Parathyroid adenoma (tissue), 2 donors: ENCODE measurements at regions not wholly inside any gene's neighbourhood (a gene's known extent, or its start where the extent isn't known, plus 50 kb on each side); places are given as distances from the start of the nearest gene placed in this dataset.

Experiments used
- H2AFZ ChIP-seq: fragments of 300-600 bp; sonication (generic); one replicate; pipeline ENCODE4 v1.7.0; 2017; ENCODE audit warnings: antibody characterized with exemption, mild to moderate bottlenecking
- H3K27ac ChIP-seq: fragments of 300-600 bp; sonication (generic); one replicate; pipeline ENCODE4 v1.7.0; 2017
- H3K27me3 ChIP-seq: fragments of 300-600 bp; sonication (generic); one replicate; pipeline ENCODE4 v1.7.0; 2017; ENCODE audit warnings: low read length; ENCODE audit not compliant: control insufficient read depth, insufficient read depth
- H3K36me3 ChIP-seq: fragments of 300-600 bp; sonication (generic); one replicate; pipeline ENCODE4 v1.7.0; 2017; ENCODE audit warnings: low read length; ENCODE audit not compliant: control insufficient read depth, insufficient read depth
- H3K4me1 ChIP-seq: fragments of 300-600 bp; sonication (generic); one replicate; pipeline ENCODE4 v1.7.0; 2017; ENCODE audit warnings: control low read depth
- H3K4me2 ChIP-seq: fragments of 300-600 bp; sonication (generic); one replicate; pipeline ENCODE4 v1.7.0; 2017; ENCODE audit warnings: low read length
- H3K4me3 ChIP-seq: fragments of 300-600 bp; sonication (generic); one replicate; pipeline ENCODE4 v1.7.0; 2017; ENCODE audit warnings: low read depth, low read length
- H3K79me2 ChIP-seq: fragments of 300-600 bp; sonication (generic); one replicate; pipeline ENCODE4 v1.7.0; 2017; ENCODE audit warnings: control low read depth
- H3K9ac ChIP-seq: fragments of 300-600 bp; sonication (generic); one replicate; pipeline ENCODE4 v1.7.0; 2017; ENCODE audit warnings: mild to moderate bottlenecking
- H3K9me3 ChIP-seq: fragments of 300-600 bp; sonication (generic); one replicate; pipeline ENCODE4 v1.7.0; 2017; ENCODE audit warnings: low read length; ENCODE audit not compliant: control insufficient read depth
- TF ChIP-seq, protein P1 (sequence below): fragments of 300-600 bp; sonication (generic); IDR thresholded peaks from one replicate; pipeline ENCODE4 v1.7.0; 2017; ENCODE audit warnings: antibody characterized with exemption, mild to moderate bottlenecking
- donor health status: primary hyperparathyroidism.

- no peak overlapping the region for H3K4me3 ChIP-seq
- TF ChIP-seq, protein P1, sequence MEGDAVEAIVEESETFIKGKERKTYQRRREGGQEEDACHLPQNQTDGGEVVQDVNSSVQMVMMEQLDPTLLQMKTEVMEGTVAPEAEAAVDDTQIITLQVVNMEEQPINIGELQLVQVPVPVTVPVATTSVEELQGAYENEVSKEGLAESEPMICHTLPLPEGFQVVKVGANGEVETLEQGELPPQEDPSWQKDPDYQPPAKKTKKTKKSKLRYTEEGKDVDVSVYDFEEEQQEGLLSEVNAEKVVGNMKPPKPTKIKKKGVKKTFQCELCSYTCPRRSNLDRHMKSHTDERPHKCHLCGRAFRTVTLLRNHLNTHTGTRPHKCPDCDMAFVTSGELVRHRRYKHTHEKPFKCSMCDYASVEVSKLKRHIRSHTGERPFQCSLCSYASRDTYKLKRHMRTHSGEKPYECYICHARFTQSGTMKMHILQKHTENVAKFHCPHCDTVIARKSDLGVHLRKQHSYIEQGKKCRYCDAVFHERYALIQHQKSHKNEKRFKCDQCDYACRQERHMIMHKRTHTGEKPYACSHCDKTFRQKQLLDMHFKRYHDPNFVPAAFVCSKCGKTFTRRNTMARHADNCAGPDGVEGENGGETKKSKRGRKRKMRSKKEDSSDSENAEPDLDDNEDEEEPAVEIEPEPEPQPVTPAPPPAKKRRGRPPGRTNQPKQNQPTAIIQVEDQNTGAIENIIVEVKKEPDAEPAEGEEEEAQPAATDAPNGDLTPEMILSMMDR = no peak
- no peaks in the 10 kb centered on the region for H3K79me2 ChIP-seq
Measured at GRCh38 chr13:78780708-78781107, 121.8 kb upstream of the OBI1 start.

DNA sequence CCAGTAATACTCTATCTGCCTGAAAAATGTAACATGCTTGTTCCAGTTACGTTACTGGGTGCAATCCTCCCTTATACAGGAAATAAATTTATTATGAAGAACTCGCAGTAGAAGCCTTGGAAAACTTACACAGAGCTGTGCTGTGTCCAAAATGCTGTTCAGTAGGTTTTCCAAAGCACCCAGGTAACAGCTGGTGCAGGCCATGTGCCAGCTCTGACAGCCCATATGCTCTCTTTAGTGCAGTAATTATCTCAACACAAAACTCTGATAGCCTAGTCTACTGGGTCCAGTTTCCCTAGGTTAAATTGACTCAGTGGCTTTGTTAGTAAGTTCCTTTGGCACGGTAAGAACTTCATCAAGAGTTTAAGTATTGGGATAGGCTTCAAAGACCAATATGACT lies 120.7 kb upstream of the OBI1 start:
- no peak overlapping the region for H3K27ac ChIP-seq
- no peak overlapping the region for H2AFZ ChIP-seq
- H3K36me3 ChIP-seq = no peaks in the 10 kb centered on the region
- H3K4me1 ChIP-seq = no peaks in the 10 kb centered on the region
- H3K79me2 ChIP-seq = no peaks in the 10 kb centered on the region
- H3K4me2 ChIP-seq = no peak overlapping the region
- no peaks in the 10 kb centered on the region for H3K9me3 ChIP-seq
- TF ChIP-seq, protein P1 = no peak
- no peak overlapping the region for H3K4me3 ChIP-seq
- no peak overlapping the region for H3K9ac ChIP-seq
- no peaks in the 10 kb centered on the region for H3K27me3 ChIP-seq

More at GRCh38 chr13:78780708-78781107, 121.8 kb upstream of the OBI1 start:
- H3K9ac ChIP-seq = no peak overlapping the region
- no peak overlapping the region for H3K27ac ChIP-seq
- H3K36me3 ChIP-seq = no peaks in the 10 kb centered on the region
- H3K27me3 ChIP-seq = no peaks in the 10 kb centered on the region
- H3K4me2 ChIP-seq = no peak overlapping the region
- H3K9me3 ChIP-seq = no peaks in the 10 kb centered on the region
- no peaks in the 10 kb centered on the region for H3K4me1 ChIP-seq
- no peak overlapping the region for H2AFZ ChIP-seq

- no peak overlapping the region for H3K27ac ChIP-seq
- no peak overlapping the region for H2AFZ ChIP-seq
- H3K27me3 ChIP-seq = no peaks in the 10 kb centered on the region
- H3K9ac ChIP-seq = no peak overlapping the region
- no peaks in the 10 kb centered on the region for H3K36me3 ChIP-seq
- no peaks in the 10 kb centered on the region for H3K79me2 ChIP-seq
- no peak overlapping the region for H3K4me2 ChIP-seq
- H3K4me3 ChIP-seq = no peak overlapping the region
- H3K4me1 ChIP-seq = no peaks in the 10 kb centered on the region
- TF ChIP-seq, protein P1 = no peak
- no peaks in the 10 kb centered on the region for H3K9me3 ChIP-seq
Measured at GRCh38 chr13:78777976-78778375, 119.0 kb upstream of the OBI1 start.

GRCh38 chr13:78777396-78777795 lies 118.4 kb upstream of the OBI1 start:
- Histone ChIP-seq H3K4me2 (no peak overlapping the region), H3K79me2 (no peaks in the 10 kb centered on the region), H3K9ac (no peak overlapping the region), H3K27me3 (no peaks in the 10 kb centered on the region), H3K4me1 (no peaks in the 10 kb centered on the region), H3K9me3 (no peaks in the 10 kb centered on the region), H3K4me3 (no peak overlapping the region), H2AFZ (no peak overlapping the region), H3K36me3 (no peaks in the 10 kb centered on the region), H3K27ac (no peak overlapping the region)
- TF ChIP-seq, protein P1 = no peak

GRCh38 chr13:78772933-78773332 lies 114.0 kb upstream of the OBI1 start:
- no peaks in the 10 kb centered on the region for H3K9me3 ChIP-seq
- no peak overlapping the region for H3K27ac ChIP-seq
- H3K4me3 ChIP-seq = no peak overlapping the region
- H2AFZ ChIP-seq = no peak overlapping the region
- TF ChIP-seq, protein P1 = no peak
- H3K27me3 ChIP-seq = no peaks in the 10 kb centered on the region
- no peak overlapping the region for H3K9ac ChIP-seq
- no peaks in the 10 kb centered on the region for H3K79me2 ChIP-seq
- no peaks in the 10 kb centered on the region for H3K36me3 ChIP-seq
- no peaks in the 10 kb centered on the region for H3K4me1 ChIP-seq
- H3K4me2 ChIP-seq = no peak overlapping the region
